Natural killer cell (primary cell): ENCODE measurements at regions not wholly inside any gene's neighbourhood (a gene's known extent, or its start where the extent isn't known, plus 50 kb on each side); places are given as distances from the start of the nearest gene placed in this dataset.

Source experiments
- ATAC-seq, 3 donors: fragments of 150-1000 bp in 2 of 3; fragments of 200-7000 bp in 1 of 3; cut with Tn5 transposase; 1 replicate in 1 of 3; 2 replicates in 2 of 3; pipeline ENCODE4 v1.10.0; 2021; ENCODE audit warnings: mild to moderate bottlenecking in 2 of 3, moderate library complexity in 2 of 3
- DNase-seq, 2 donors: peaks; one replicate each; pipeline versions ENCODE4 v3.0.0 to v3.0.0-alpha.2; 2013 to 2021; ENCODE audit warnings: mixed read lengths in 1 of 2
- H3K27ac ChIP-seq: one replicate; pipeline ENCODE4 v1.5.1; 2013; ENCODE audit warnings: mild to moderate bottlenecking, low read length
- H3K27me3 ChIP-seq: one replicate; pipeline ENCODE4 v1.6.1; 2013; ENCODE audit warnings: low read length; ENCODE audit not compliant: control insufficient read depth, insufficient read depth
- H3K36me3 ChIP-seq: one replicate; pipeline ENCODE4 v1.6.1; 2013; ENCODE audit warnings: low read length; ENCODE audit not compliant: control insufficient read depth, insufficient read depth
- H3K4me1 ChIP-seq: one replicate; pipeline ENCODE4 v1.6.1; 2013; ENCODE audit warnings: low read length; ENCODE audit not compliant: control insufficient read depth, insufficient read depth
- H3K4me3 ChIP-seq: one replicate; pipeline ENCODE4 v1.5.1; 2013; ENCODE audit warnings: low read length
- H3K9me3 ChIP-seq: one replicate; pipeline ENCODE4 v1.6.1; 2013; ENCODE audit warnings: low read length; ENCODE audit not compliant: control insufficient read depth, insufficient read depth
- H3K27ac Mint-ChIP-seq, 2 donors: one replicate each; pipeline ENCODE4 v1.8.0; 2022; ENCODE audit warnings: mild to moderate bottlenecking in 2 of 2, mixed read lengths in 2 of 2, moderate library complexity in 1 of 2
- H3K27me3 Mint-ChIP-seq, 2 donors: one replicate each; pipeline ENCODE4 v1.8.0; 2022; ENCODE audit warnings: low read depth in 2 of 2, mixed read lengths in 2 of 2
- H3K36me3 Mint-ChIP-seq: one replicate; pipeline ENCODE4 v1.8.0; 2022; ENCODE audit warnings: mixed read lengths
- H3K4me1 Mint-ChIP-seq, 2 donors: one replicate each; pipeline ENCODE4 v1.8.0; 2022; ENCODE audit warnings: mixed read lengths in 2 of 2
- H3K4me3 Mint-ChIP-seq: one replicate; pipeline ENCODE4 v1.8.0; 2022; ENCODE audit warnings: mild to moderate bottlenecking, moderate library complexity, mixed read lengths
- H3K9me3 Mint-ChIP-seq, 2 donors: one replicate each; pipeline ENCODE4 v1.8.0; 2022; ENCODE audit warnings: mixed read lengths in 2 of 2
- WGBS: methylation state at CpG from one replicate; pipeline ENCODE4 v1.1.7; 2013; ENCODE audit warnings: missing lambda C conversion rate; ENCODE audit not compliant: insufficient coverage; 5-methylcytosine and 5-hydroxymethylcytosine counted together
- intact Hi-C: fragments of 100-400 bp; cut with micrococcal nuclease; formaldehyde crosslinking; loops from one replicate; pipeline ENCODE4 v1.14.2; 2022
- TF ChIP-seq, protein P1 (sequence below): fragments of 200-600 bp; IDR thresholded peaks from one replicate; pipeline ENCODE4 v1.8.0; 2022; ENCODE audit warnings: antibody characterized with exemption

DNA sequence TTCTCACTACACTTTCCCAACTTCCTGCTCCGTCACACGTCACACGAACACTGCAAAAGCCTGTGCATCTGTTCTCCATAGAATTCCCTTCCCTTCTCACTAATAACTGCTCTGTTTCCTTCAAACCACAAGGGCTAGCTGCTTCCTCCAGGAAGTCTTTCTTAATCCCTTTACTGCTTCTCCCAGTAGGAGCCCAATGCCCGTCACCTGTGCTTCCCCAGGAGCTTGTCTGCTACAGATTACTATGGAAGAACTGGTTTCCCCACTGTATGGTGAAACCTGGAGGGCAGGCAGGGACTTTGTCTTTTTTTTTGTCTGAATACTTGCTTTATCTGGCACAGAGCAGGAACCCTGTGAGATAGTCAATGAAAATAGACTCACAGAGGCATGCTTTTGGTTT is 444.7 kb upstream of the MAP3K7 start:
- Histone ChIP-seq H3K4me1 (no peaks in the 10 kb centered on the region), H3K36me3 (no peaks in the 10 kb centered on the region), H3K27me3 (no peaks in the 10 kb centered on the region), H3K4me3 (no peak overlapping the region), H3K9me3 (no peaks in the 10 kb centered on the region), H3K27ac (no peak overlapping the region)
- H3K4me3 Mint-ChIP-seq = no peak overlapping the region
- ATAC-seq (no peak), DNase-seq (no peak)
- H3K27ac Mint-ChIP-seq = no peak overlapping the region
- TF ChIP-seq, protein P1, sequence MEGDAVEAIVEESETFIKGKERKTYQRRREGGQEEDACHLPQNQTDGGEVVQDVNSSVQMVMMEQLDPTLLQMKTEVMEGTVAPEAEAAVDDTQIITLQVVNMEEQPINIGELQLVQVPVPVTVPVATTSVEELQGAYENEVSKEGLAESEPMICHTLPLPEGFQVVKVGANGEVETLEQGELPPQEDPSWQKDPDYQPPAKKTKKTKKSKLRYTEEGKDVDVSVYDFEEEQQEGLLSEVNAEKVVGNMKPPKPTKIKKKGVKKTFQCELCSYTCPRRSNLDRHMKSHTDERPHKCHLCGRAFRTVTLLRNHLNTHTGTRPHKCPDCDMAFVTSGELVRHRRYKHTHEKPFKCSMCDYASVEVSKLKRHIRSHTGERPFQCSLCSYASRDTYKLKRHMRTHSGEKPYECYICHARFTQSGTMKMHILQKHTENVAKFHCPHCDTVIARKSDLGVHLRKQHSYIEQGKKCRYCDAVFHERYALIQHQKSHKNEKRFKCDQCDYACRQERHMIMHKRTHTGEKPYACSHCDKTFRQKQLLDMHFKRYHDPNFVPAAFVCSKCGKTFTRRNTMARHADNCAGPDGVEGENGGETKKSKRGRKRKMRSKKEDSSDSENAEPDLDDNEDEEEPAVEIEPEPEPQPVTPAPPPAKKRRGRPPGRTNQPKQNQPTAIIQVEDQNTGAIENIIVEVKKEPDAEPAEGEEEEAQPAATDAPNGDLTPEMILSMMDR = no peak
- WGBS = 76% methylated on average over 4 of the region's 4 CpGs
- H3K36me3 Mint-ChIP-seq = no peaks in the 10 kb centered on the region
- intact Hi-C loops = no loop called here
- peaks cover 0 to 8% of the 10 kb centered on the region in 2 donors for H3K27me3 Mint-ChIP-seq
- H3K9me3 Mint-ChIP-seq = peaks cover 2 to 4% of the 10 kb centered on the region in 2 donors
- no peaks in the 10 kb centered on the region for H3K4me1 Mint-ChIP-seq

DNA sequence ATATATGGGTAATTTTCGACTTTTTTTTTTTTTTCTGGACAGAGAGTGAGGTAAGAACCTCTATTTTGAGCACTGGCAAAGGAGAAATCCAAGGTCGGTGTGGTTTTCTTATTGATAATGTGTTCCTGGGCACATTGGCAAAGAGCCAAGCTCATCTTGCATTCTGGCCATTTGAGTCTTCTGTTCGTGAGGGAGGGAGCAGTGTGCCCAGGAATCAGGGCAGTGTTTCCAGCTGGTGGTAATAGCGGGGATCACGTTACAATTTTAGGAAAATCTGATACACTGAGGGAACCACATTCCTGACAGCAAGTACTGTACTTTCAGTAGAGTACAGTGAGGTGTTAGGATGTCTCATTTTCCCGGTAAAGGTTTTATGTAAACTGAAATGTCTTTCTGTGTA is 442.3 kb upstream of the MAP3K7 start:
- intact Hi-C loops = no loop called here
- Histone ChIP-seq H3K4me1 (no peaks in the 10 kb centered on the region), H3K9me3 (no peaks in the 10 kb centered on the region), H3K36me3 (no peaks in the 10 kb centered on the region), H3K27me3 (no peaks in the 10 kb centered on the region), H3K4me3 (no peak overlapping the region), H3K27ac (no peak overlapping the region)
- no peak overlapping the region for H3K4me3 Mint-ChIP-seq
- DNase-seq (no peak), ATAC-seq (no peak)
- H3K4me1 Mint-ChIP-seq = no peaks in the 10 kb centered on the region
- 81% methylated on average over 5 of the region's 6 CpGs for WGBS
- TF ChIP-seq, protein P1 = no peak
- no peaks in the 10 kb centered on the region for H3K36me3 Mint-ChIP-seq
- H3K27me3 Mint-ChIP-seq = peaks cover 0 to 8% of the 10 kb centered on the region in 2 donors
- H3K27ac Mint-ChIP-seq = no peak overlapping the region
- peaks cover 0 to 2% of the 10 kb centered on the region in 2 donors for H3K9me3 Mint-ChIP-seq

DNA sequence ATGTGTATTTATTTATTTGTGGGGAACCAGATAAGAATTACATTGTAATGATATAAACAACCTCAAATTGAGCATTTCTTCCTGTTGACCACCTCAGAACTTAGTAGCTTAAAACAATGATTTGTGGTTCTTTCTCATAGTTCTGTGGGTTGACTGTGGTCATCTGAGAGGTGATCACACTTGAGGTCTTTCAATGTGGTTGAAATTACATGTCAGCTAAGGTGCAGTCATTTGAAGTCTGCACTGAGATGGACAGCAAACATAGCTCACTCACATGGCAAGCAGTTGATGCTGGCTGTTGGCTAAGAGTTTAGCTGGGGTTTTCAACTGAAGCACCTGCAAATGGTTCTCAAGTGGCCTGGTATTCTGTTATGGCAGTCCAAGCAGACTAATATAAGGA is 436.7 kb upstream of the MAP3K7 start:
- H3K4me1 Mint-ChIP-seq = no peaks in the 10 kb centered on the region
- no peak overlapping the region for H3K27ac Mint-ChIP-seq
- no peaks in the 10 kb centered on the region for H3K36me3 Mint-ChIP-seq
- ATAC-seq (no peak), DNase-seq (no peak)
- peaks cover 0 to 4% of the 10 kb centered on the region in 2 donors for H3K27me3 Mint-ChIP-seq
- H3K4me3 Mint-ChIP-seq = no peak overlapping the region
- H3K9me3 ChIP-seq = no peaks in the 10 kb centered on the region
- TF ChIP-seq, protein P1 = no peak
- no peaks in the 10 kb centered on the region for H3K27me3 ChIP-seq
- intact Hi-C loops = no loop called here
- peaks cover 2 to 4% of the 10 kb centered on the region in 2 donors for H3K9me3 Mint-ChIP-seq
- H3K36me3 ChIP-seq = no peaks in the 10 kb centered on the region
- no peak overlapping the region for H3K27ac ChIP-seq
- no peak overlapping the region for H3K4me3 ChIP-seq
- no peaks in the 10 kb centered on the region for H3K4me1 ChIP-seq

DNA sequence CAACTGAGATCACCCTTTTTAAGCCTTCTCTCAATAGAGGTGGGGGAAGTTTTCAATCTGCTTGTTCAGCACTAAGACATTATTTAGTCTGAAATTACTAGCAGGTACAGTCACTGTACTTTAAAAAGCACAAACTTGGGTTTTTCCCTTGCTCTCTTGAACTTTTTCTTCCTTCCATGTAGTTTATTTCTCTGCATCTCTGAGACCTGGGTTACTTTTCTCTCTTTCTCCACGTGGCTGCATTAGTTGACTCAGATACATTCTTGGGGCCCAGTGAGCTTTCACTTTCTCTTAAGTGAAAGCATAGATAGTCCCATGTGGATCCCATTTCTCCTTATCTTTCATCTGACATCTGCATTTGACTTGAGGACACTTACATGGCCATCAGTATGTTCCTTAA is 433.9 kb upstream of the MAP3K7 start:
- H3K27me3 ChIP-seq = no peaks in the 10 kb centered on the region
- H3K4me1 ChIP-seq = no peaks in the 10 kb centered on the region
- Mint-ChIP-seq H3K4me1 (no peaks in the 10 kb centered on the region), H3K9me3 (peaks cover 2 to 7% of the 10 kb centered on the region in 2 donors), H3K27ac (no peak overlapping the region), H3K4me3 (no peak overlapping the region), H3K36me3 (no peaks in the 10 kb centered on the region), H3K27me3 (peaks cover 0 to 4% of the 10 kb centered on the region in 2 donors)
- H3K4me3 ChIP-seq = no peak overlapping the region
- intact Hi-C loops = no loop called here
- TF ChIP-seq, protein P1 = no peak
- DNase-seq (no peak), ATAC-seq (no peak)
- 50% methylated on average over 1 of the region's 1 CpG for WGBS
- no peak overlapping the region for H3K27ac ChIP-seq
- no peaks in the 10 kb centered on the region for H3K36me3 ChIP-seq
- H3K9me3 ChIP-seq = no peaks in the 10 kb centered on the region
